Erythroblast (primary cell): ENCODE measurements at regions not wholly inside any gene's neighbourhood (a gene's known extent, or its start where the extent isn't known, plus 50 kb on each side); places are given as distances from the start of the nearest gene placed in this dataset.

Experiments
- GATA1 ChIP-seq: IDR thresholded peaks from 2 replicates; pipeline ENCODE4 v1.6.1; 2011; ENCODE audit warnings: low read depth, mild to moderate bottlenecking, control low read depth, low read length, moderate library complexity
- POLR2A ChIP-seq: IDR thresholded peaks from 2 replicates; pipeline ENCODE4 v1.6.1; 2011; ENCODE audit warnings: mild to moderate bottlenecking, low read length

DNA sequence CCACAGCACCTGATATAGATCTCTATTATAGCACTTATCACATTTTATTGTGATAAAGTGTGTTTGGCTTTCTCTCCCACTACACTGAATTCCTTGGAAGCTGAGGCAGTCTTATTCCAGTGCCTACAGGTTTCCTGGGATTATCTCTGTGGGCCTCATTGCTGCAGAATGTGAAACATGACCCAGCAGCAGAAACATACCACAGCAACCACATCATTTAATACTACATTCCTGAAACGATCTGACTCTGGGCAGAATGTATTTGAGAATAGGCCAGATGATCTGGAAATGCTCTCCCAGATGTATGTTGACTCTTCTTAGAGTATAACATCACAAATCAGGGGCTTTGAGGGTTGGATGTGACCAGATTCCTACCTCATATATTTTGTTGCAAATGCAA lies 323.5 kb upstream of the TANK start:
- no peak for TF ChIP-seq POLR2A
- TF ChIP-seq GATA1, result no peak
